IMR-90 (cell line): ENCODE measurements at regions not wholly inside any gene's neighbourhood (a gene's known extent, or its start where the extent isn't known, plus 50 kb on each side); places are given as distances from the start of the nearest gene placed in this dataset.

ENCODE experiments used
- ATAC-seq: fragments of 200-7000 bp; cut with Tn5 transposase; 2 replicates; pipeline ENCODE4 v1.9.1; 2020; ENCODE audit warnings: low read depth, mild to moderate bottlenecking, moderate library complexity
- BruUV-seq: library from RNA; stranded (reverse); fragments of 400-500 nt; replicated peaks from 2 replicates; lab custom pipeline; 2021; lab: Mats Ljungman, UMichigan
- CTCF ChIA-PET: fragments of 300-600 bp; formaldehyde crosslinking; extraction: SDS; loops from one replicate; lab custom pipeline; 2021; ENCODE audit warnings: antibody characterized with exemption; lab: Yijun Ruan, JAX
- POLR2A ChIA-PET: fragments of 300-600 bp; sonication (Branson Sonifier 250); formaldehyde crosslinking; loops from one replicate; lab custom pipeline; 2022; ENCODE audit warnings: antibody characterized with exemption; ENCODE audit not compliant: unreplicated experiment; lab: Charles Lee
- DNase-seq: peaks from one replicate; pipeline ENCODE4 v3.0.0; 2013
- H2AFZ ChIP-seq: replicated peaks from 2 replicates; pipeline ENCODE3; 2013; ENCODE audit warnings: low read length, mild to moderate bottlenecking; ENCODE audit not compliant: poor library complexity
- H2AK5ac ChIP-seq: 2 replicates; pipeline ENCODE4 v1.6.1; 2013; ENCODE audit warnings: low read depth, low read length, inconsistent platforms
- H2AK9ac ChIP-seq: replicated peaks from 2 replicates; pipeline ENCODE3; 2013; ENCODE audit warnings: mild to moderate bottlenecking, low read depth, low read length, moderate library complexity; ENCODE audit not compliant: poor library complexity
- H2BK120ac ChIP-seq: 2 replicates; pipeline ENCODE4 v1.6.1; 2013; ENCODE audit warnings: low read depth, low read length, inconsistent platforms
- H2BK15ac ChIP-seq: 3 replicates; pipeline ENCODE4 v1.6.1; 2013; ENCODE audit warnings: low read depth, low read length, inconsistent platforms
- H2BK20ac ChIP-seq: 2 replicates; pipeline ENCODE4 v1.6.1; 2013; ENCODE audit warnings: low read depth, mild to moderate bottlenecking, inconsistent platforms, low read length, moderate library complexity
- H2BK5ac ChIP-seq: 2 replicates; pipeline ENCODE4 v1.6.1; 2013; ENCODE audit warnings: mild to moderate bottlenecking, low read depth, low read length, inconsistent platforms; ENCODE audit not compliant: poor library complexity, severe bottlenecking
- H3K14ac ChIP-seq: replicated peaks from 2 replicates; pipeline ENCODE4 v1.6.1; 2013; ENCODE audit warnings: low read depth, low read length, inconsistent platforms
- H3K18ac ChIP-seq: 2 replicates; pipeline ENCODE4 v1.6.1; 2013; ENCODE audit warnings: low read depth, low read length, control low read depth
- H3K23ac ChIP-seq: 2 replicates; pipeline ENCODE4 v1.6.1; 2013; ENCODE audit warnings: low read depth, low read length, inconsistent platforms
- H3K27ac ChIP-seq: 2 replicates; pipeline ENCODE4 v1.5.1; 2013; ENCODE audit warnings: mild to moderate bottlenecking, control low read depth, low read length; ENCODE audit not compliant: insufficient read depth
- H3K27me3 ChIP-seq: 2 replicates; pipeline ENCODE4 v1.6.1; 2013; ENCODE audit warnings: low read length; ENCODE audit not compliant: control insufficient read depth, insufficient read depth
- H3K36me3 ChIP-seq: 2 replicates; pipeline ENCODE4 v1.6.1; 2013; ENCODE audit warnings: low read length, mixed read lengths; ENCODE audit not compliant: control insufficient read depth, insufficient read depth
- H3K4ac ChIP-seq: 2 replicates; pipeline ENCODE4 v1.6.1; 2013; ENCODE audit warnings: low read depth, low read length, inconsistent platforms
- H3K4me1 ChIP-seq: 2 replicates; pipeline ENCODE4 v1.6.1; 2013; ENCODE audit warnings: low read length, mixed read lengths; ENCODE audit not compliant: control insufficient read depth, insufficient read depth
- H3K4me2 ChIP-seq: 2 replicates; pipeline ENCODE4 v1.6.1; 2013; ENCODE audit warnings: low read depth, mild to moderate bottlenecking, control low read depth, low read length, moderate library complexity
- H3K4me3 ChIP-seq: 2 replicates; pipeline ENCODE4 v1.5.1; 2013; ENCODE audit warnings: low read depth, mild to moderate bottlenecking, control low read depth, low read length, moderate library complexity; ENCODE audit not compliant: insufficient read depth
- H3K56ac ChIP-seq: 2 replicates; pipeline ENCODE4 v1.6.1; 2013; ENCODE audit warnings: low read length, inconsistent platforms; ENCODE audit not compliant: insufficient read depth; ENCODE audit errors: extremely low read depth
- H3K79me1 ChIP-seq, 2 experiments: 2 replicates each; pipeline ENCODE4 v1.6.1; 2013; ENCODE audit warnings: low read length in 2 of 2, inconsistent platforms in 1 of 2, low read depth in 1 of 2
- H3K9ac ChIP-seq: 2 replicates; pipeline ENCODE4 v1.6.1; 2013; ENCODE audit warnings: low read depth, low read length, control low read depth
- H3K9me1 ChIP-seq: 2 replicates; pipeline ENCODE4 v1.6.1; 2013; ENCODE audit warnings: low read length, inconsistent platforms; ENCODE audit not compliant: insufficient read depth
- H3K9me3 ChIP-seq: 2 replicates; pipeline ENCODE4 v1.6.1; 2013; ENCODE audit warnings: low read length; ENCODE audit not compliant: control insufficient read depth, insufficient read depth
- H4K20me1 ChIP-seq: 2 replicates; pipeline ENCODE4 v1.6.1; 2013; ENCODE audit warnings: low read length, inconsistent platforms; ENCODE audit not compliant: insufficient read depth
- H4K5ac ChIP-seq: 2 replicates; pipeline ENCODE4 v1.6.1; 2013; ENCODE audit warnings: mild to moderate bottlenecking, low read depth, low read length, control low read depth
- H4K8ac ChIP-seq, 2 experiments: 2 replicates each; pipeline ENCODE4 v1.6.1; 2013; ENCODE audit warnings: low read depth in 2 of 2, low read length in 2 of 2, control low read depth in 1 of 2, inconsistent platforms in 1 of 2
- H4K91ac ChIP-seq: 2 replicates; pipeline ENCODE4 v1.6.1; 2013; ENCODE audit warnings: low read depth, low read length, inconsistent platforms; ENCODE audit not compliant: insufficient read depth
- BHLHE40 ChIP-seq: fragments of 150-350 bp; IDR thresholded peaks from 2 replicates; pipeline ENCODE4 v1.6.1; 2016; ENCODE audit warnings: mild to moderate bottlenecking, low read depth, low read length
- CHD1 ChIP-seq: IDR thresholded peaks from 2 replicates; pipeline ENCODE4 v1.6.1; 2012; ENCODE audit warnings: low read depth, low read length, improper control_type of control experiment
- FOS ChIP-seq: fragments of 150-350 bp; IDR thresholded peaks from 2 replicates; pipeline ENCODE4 v1.6.1; 2016; ENCODE audit warnings: low read depth, low read length
- MAFK ChIP-seq: IDR thresholded peaks from 2 replicates; pipeline ENCODE4 v1.6.1; 2012; ENCODE audit warnings: low read depth, low read length, improper control_type of control experiment
- MAZ ChIP-seq: IDR thresholded peaks from 2 replicates; pipeline ENCODE4 v1.6.1; 2012; ENCODE audit warnings: low read depth, mild to moderate bottlenecking, low read length, improper control_type of control experiment, moderate library complexity, borderline replicate concordance
- MXI1 ChIP-seq: IDR thresholded peaks from 2 replicates; pipeline ENCODE4 v1.6.1; 2012; ENCODE audit warnings: low read depth, mild to moderate bottlenecking, low read length, moderate library complexity, borderline replicate concordance
- NFE2L2 ChIP-seq: fragments of 150-350 bp; IDR thresholded peaks from 2 replicates; pipeline ENCODE4 v1.6.1; 2016; ENCODE audit warnings: low read depth, mild to moderate bottlenecking, low read length
- RAD21 ChIP-seq: IDR thresholded peaks from 2 replicates; pipeline ENCODE4 v1.6.1; 2012; ENCODE audit warnings: low read length, improper control_type of control experiment
- RCOR1 ChIP-seq: IDR thresholded peaks from 2 replicates; pipeline ENCODE4 v1.6.1; 2012; ENCODE audit warnings: mild to moderate bottlenecking, low read length, improper control_type of control experiment; ENCODE audit not compliant: insufficient replicate concordance
- RFX5 ChIP-seq: IDR thresholded peaks from 2 replicates; pipeline ENCODE4 v1.8.0; 2012; ENCODE audit warnings: low read depth, mild to moderate bottlenecking, low read length, moderate library complexity
- SMC3 ChIP-seq: fragments of 150-350 bp; IDR thresholded peaks from 2 replicates; pipeline ENCODE4 v1.6.1; 2016; ENCODE audit warnings: low read depth, mild to moderate bottlenecking, antibody characterized with exemption, low read length, moderate library complexity
- WGBS, 2 experiments: methylation state at CpG; one replicate each; pipeline versions ENCODE4 v1.1.5 to v1.1.7; 2013; ENCODE audit warnings: missing lambda C conversion rate in 2 of 2; ENCODE audit not compliant: insufficient read length in 1 of 2; ENCODE audit errors: extremely low coverage in 2 of 2; 5-methylcytosine and 5-hydroxymethylcytosine counted together
- dilution Hi-C: fragments of 300-500 bp; cut with HindIII; formaldehyde crosslinking; loops from one replicate; pipeline ENCODE4 v1.14.3; 2018; ENCODE audit warnings: low sequenced_read_pairs; ENCODE audit not compliant: unreplicated experiment
- in situ Hi-C: fragments of 300-500 bp; cut with MboI; formaldehyde crosslinking; loops from 3 replicates; pipeline ENCODE4 v1.14.3; 2019; ENCODE audit warnings: low sequenced_read_pairs, inconsistent platforms, mixed read lengths
- intact Hi-C: fragments of 100-400 bp; cut with micrococcal nuclease; formaldehyde crosslinking; loops from 2 replicates; pipeline ENCODE4 v1.10.0; 2022

DNA sequence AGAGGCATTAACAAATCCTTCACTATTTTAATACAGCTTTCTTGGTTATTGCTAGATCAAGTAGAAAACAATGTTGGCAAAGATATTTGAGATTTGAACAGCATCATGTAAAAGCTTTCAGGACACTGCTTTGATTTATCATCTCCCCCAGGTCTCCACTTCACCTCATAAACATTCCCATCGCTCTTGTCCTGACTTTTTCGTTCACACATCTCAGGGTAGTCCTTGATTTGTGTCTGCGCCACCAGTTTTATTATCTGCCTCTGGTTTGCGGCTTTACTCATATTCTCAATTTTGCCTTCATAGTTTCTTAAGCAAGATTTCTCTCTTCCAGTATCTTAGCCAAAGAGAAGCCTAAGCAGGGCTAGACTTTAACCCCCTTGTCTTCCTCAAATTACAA is 63.5 kb upstream of the ROR1 start:
- no peak overlapping the region for H4K5ac ChIP-seq
- H3K23ac ChIP-seq: no peak overlapping the region
- DNase-seq (no peak), ATAC-seq (no peak)
- no peak overlapping the region for H4K91ac ChIP-seq
- no peak overlapping the region for H3K18ac ChIP-seq
- no peaks in the 10 kb centered on the region for H3K79me1 ChIP-seq
- H3K27me3 ChIP-seq: peaks cover 36% of the 10 kb centered on the region
- no peak overlapping the region for H2BK20ac ChIP-seq
- H3K56ac ChIP-seq: no peak overlapping the region
- no peak overlapping the region for H2AK9ac ChIP-seq
- POLR2A ChIA-PET: no interaction called here
- CTCF ChIA-PET: no interaction called here
- 92% methylated on average over 2 of the region's 4 CpGs; no CpG with 5 or more reads in 1 of the 2 experiments for WGBS, 2 experiments
- H3K36me3 ChIP-seq: no peaks in the 10 kb centered on the region
- no peak for TF ChIP-seq RCOR1
- no peak for TF ChIP-seq SMC3
- no peak for TF ChIP-seq CHD1
- no peak for TF ChIP-seq BHLHE40
- TF ChIP-seq RAD21: no peak
- no peak for TF ChIP-seq MAFK
- TF ChIP-seq RFX5: no peak
- TF ChIP-seq NFE2L2: no peak
- no peak for TF ChIP-seq MXI1
- TF ChIP-seq MAZ: no peak
- no peak for TF ChIP-seq FOS
- no peak overlapping the region for H2AK5ac ChIP-seq
- no peak overlapping the region for H3K14ac ChIP-seq
- peaks cover 5% of the 10 kb centered on the region for H3K4me1 ChIP-seq
- H2BK15ac ChIP-seq: no peak overlapping the region
- no peak overlapping the region for H3K4me2 ChIP-seq
- peaks cover 7% of the 10 kb centered on the region; the same call in 1 of the 2 replicates for H3K9me1 ChIP-seq
- no peak overlapping the region for H3K4me3 ChIP-seq
- no peak overlapping the region for H2AFZ ChIP-seq
- H2BK120ac ChIP-seq: no peak overlapping the region
- H3K27ac ChIP-seq: no peak overlapping the region
- intact Hi-C loops: no loop called here
- H4K8ac ChIP-seq: no peak overlapping the region
- in situ Hi-C loops: no loop called here
- peaks cover 7% of the 10 kb centered on the region; the same call in 1 of the 2 replicates for H4K20me1 ChIP-seq
- no peak overlapping the region for H3K9ac ChIP-seq
- H3K9me3 ChIP-seq: no peaks in the 10 kb centered on the region
- BruUV-seq: no TSS peak
- H2BK5ac ChIP-seq: no peak overlapping the region
- no peak overlapping the region for H3K4ac ChIP-seq
- dilution Hi-C loops: no loop called here
